Common myeloid progenitor, CD34-positive (primary cell): ENCODE measurements at regions not wholly inside any gene's neighbourhood (a gene's known extent, or its start where the extent isn't known, plus 50 kb on each side); places are given as distances from the start of the nearest gene placed in this dataset.

ENCODE experiments used
- CTCF ChIA-PET: fragments of 350-600 bp; sonication (Branson Sonifier 250); formaldehyde crosslinking; loops from one replicate; lab custom pipeline; 2021; ENCODE audit warnings: antibody characterized with exemption; lab: Charles Lee
- POLR2A ChIA-PET: fragments of 350-600 bp; sonication (Branson Sonifier 250); formaldehyde crosslinking; loops from one replicate; lab custom pipeline; 2021; ENCODE audit warnings: antibody characterized with exemption; lab: Charles Lee
- DNase-seq, 3 donors: peaks; one replicate each; pipeline versions ENCODE4 v3.0.0 to v3.0.0-alpha.2; 2013
- H3K27ac ChIP-seq, 2 experiments: 1 replicate in 1 of 2; 2 replicates in 1 of 2; pipeline ENCODE4 v1.7.0; 2013; ENCODE audit warnings: inconsistent platforms in 2 of 2, low read length in 2 of 2, mild to moderate bottlenecking in 2 of 2, low read depth in 1 of 2, moderate library complexity in 1 of 2; ENCODE audit not compliant: severe bottlenecking in 2 of 2, insufficient read depth in 1 of 2, poor library complexity in 1 of 2
- H3K27me3 ChIP-seq, 5 experiments: replicated peaks in 2 of 5; 1 replicate in 3 of 5; 2 replicates in 2 of 5; pipeline versions ENCODE4 v1.6.1 to v1.7.0; 2013; ENCODE audit warnings: low read length in 4 of 5, mild to moderate bottlenecking in 2 of 5, moderate library complexity in 2 of 5, inconsistent platforms in 1 of 5; ENCODE audit not compliant: insufficient read depth in 5 of 5, control insufficient read depth in 4 of 5
- H3K36me3 ChIP-seq, 4 experiments: 1 replicate in 2 of 4; 2 replicates in 2 of 4; pipeline versions ENCODE4 v1.6.1 to v1.7.0; 2013; ENCODE audit warnings: low read length in 3 of 4, control low read depth in 1 of 4, mild to moderate bottlenecking in 1 of 4; ENCODE audit not compliant: control insufficient read depth in 4 of 4, insufficient read depth in 4 of 4
- H3K4me1 ChIP-seq, 4 experiments: 1 replicate in 3 of 4; 2 replicates in 1 of 4; pipeline versions ENCODE4 v1.6.1 to v1.7.1; 2013; ENCODE audit warnings: low read length in 3 of 4, mild to moderate bottlenecking in 3 of 4, control low read depth in 1 of 4, inconsistent platforms in 1 of 4, moderate library complexity in 1 of 4; ENCODE audit not compliant: control insufficient read depth in 4 of 4, insufficient read depth in 4 of 4; ENCODE audit errors: control extremely low read depth in 1 of 4
- H3K4me3 ChIP-seq, 7 experiments: 1 replicate in 4 of 7; 2 replicates in 3 of 7; pipeline versions ENCODE4 v1.5.1 to v1.7.0; 2013; ENCODE audit warnings: mild to moderate bottlenecking in 7 of 7, low read length in 6 of 7, moderate library complexity in 6 of 7, inconsistent platforms in 2 of 7, low read depth in 2 of 7, control low read depth in 1 of 7; ENCODE audit not compliant: insufficient read depth in 4 of 7, control insufficient read depth in 1 of 7; ENCODE audit errors: extremely low read depth in 1 of 7
- H3K9me3 ChIP-seq, 5 experiments: 1 replicate in 4 of 5; 2 replicates in 1 of 5; pipeline versions ENCODE4 v1.6.1 to v1.7.1; 2013; ENCODE audit warnings: low read length in 4 of 5, mild to moderate bottlenecking in 2 of 5, inconsistent platforms in 1 of 5, low read depth in 1 of 5, moderate library complexity in 1 of 5; ENCODE audit not compliant: control insufficient read depth in 4 of 5, insufficient read depth in 2 of 5; ENCODE audit errors: control extremely low read depth in 1 of 5
- WGBS: methylation state at CpG from one replicate; pipeline ENCODE4 v1.1.5; 2013; ENCODE audit not compliant: insufficient coverage; 5-methylcytosine and 5-hydroxymethylcytosine counted together

DNA sequence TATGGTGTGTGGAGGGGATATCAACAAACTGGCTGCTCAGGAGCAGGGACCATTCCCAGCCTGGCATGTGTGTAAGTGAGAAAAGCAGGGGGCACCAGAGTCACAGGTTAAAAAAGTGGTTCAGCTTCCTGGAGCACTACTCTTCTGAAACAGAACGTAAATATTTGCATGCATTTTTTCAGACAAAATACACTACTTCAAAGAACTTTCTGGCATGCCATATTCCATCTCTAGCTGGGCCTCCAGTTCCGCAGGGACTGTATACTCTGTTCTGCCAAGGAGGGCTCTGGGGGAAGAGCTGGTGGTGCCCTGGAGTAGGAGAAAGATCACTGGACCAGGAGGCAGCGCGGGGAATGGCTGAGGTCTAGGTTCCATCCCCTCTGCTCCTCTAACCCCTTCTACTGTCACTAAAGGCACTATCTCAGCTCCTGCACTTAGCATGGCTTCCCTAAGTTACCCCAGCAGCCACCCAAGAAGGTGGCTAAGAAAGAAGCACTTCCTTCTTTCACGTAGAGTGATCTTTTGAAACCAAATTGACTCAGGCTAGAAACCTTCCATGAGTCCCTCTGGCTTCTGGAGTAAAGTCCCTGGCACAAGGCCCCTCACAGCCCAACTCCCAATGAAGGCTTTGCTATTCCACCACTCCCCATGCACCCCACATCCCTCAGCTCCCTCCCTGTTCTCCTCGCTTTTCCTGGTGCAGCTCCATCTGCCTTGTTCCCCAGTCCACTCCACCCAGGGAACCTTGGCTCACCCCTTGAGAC is 57.6 kb upstream of the CABLES1 start:
- H3K36me3 ChIP-seq: no peaks in the 10 kb centered on the region
- H3K9me3 ChIP-seq: no peaks in the 10 kb centered on the region
- peak in 2 of 3 donors; percentile 43 to 45 for DNase-seq
- no peak overlapping the region for H3K27ac ChIP-seq
- ChIA-PET POLR2A (no interaction called here), CTCF (interaction anchor here (0.9 to 2.5 kb wide), 13 partner anchors 9 to 334 kb away, joined by 3 to 14 read pairs (median 3); no protein-coding TSS in a partner anchor)
- no peaks in the 10 kb centered on the region for H3K27me3 ChIP-seq
- no peak overlapping the region for H3K4me3 ChIP-seq
- H3K4me1 ChIP-seq: peaks cover 10 to 24% (median 13%) of the 10 kb centered on the region in 4 experiments
- 69% methylated on average over 5 of the region's 6 CpGs for WGBS

DNA sequence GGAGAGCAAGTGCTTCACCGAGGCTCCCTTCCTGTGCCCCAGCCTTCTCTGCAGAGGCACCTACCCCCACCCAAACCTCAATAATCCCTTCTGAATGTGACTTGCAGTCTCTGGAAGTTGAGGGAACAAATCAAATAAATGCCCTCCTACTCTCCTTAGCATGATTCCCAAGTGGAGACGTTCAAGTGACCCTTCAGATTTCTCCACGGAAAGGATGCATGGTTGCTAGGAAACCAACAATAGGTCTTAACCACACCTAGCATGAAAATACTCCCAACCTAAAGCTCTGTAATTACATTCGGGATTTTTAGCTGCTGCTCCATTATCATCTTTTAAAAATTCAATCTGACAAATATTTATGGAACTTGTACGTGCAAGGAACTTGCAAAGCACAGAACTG is 50.2 kb upstream of the CABLES1 start:
- no peaks in the 10 kb centered on the region for H3K36me3 ChIP-seq
- ChIA-PET POLR2A (no interaction called here), CTCF (no interaction called here)
- no peaks in the 10 kb centered on the region for H3K9me3 ChIP-seq
- no peak for DNase-seq
- H3K4me3 ChIP-seq: no peak overlapping the region
- 97% methylated on average over 3 of the region's 5 CpGs for WGBS
- no peaks in the 10 kb centered on the region for H3K4me1 ChIP-seq
- no peak overlapping the region for H3K27ac ChIP-seq
- peaks cover 0 to 3% (median 0%) of the 10 kb centered on the region in 5 experiments for H3K27me3 ChIP-seq
